ENCODE measurements at regions not wholly inside any gene's neighbourhood (a gene's known extent, or its start where the extent isn't known, plus 50 kb on each side); places are given as distances from the start of the nearest gene placed in this dataset.

GRCh38 chr12:127526925-127527324 is 740.0 kb upstream of the TMEM132C start:
- TF ChIP-seq, protein P1, sequence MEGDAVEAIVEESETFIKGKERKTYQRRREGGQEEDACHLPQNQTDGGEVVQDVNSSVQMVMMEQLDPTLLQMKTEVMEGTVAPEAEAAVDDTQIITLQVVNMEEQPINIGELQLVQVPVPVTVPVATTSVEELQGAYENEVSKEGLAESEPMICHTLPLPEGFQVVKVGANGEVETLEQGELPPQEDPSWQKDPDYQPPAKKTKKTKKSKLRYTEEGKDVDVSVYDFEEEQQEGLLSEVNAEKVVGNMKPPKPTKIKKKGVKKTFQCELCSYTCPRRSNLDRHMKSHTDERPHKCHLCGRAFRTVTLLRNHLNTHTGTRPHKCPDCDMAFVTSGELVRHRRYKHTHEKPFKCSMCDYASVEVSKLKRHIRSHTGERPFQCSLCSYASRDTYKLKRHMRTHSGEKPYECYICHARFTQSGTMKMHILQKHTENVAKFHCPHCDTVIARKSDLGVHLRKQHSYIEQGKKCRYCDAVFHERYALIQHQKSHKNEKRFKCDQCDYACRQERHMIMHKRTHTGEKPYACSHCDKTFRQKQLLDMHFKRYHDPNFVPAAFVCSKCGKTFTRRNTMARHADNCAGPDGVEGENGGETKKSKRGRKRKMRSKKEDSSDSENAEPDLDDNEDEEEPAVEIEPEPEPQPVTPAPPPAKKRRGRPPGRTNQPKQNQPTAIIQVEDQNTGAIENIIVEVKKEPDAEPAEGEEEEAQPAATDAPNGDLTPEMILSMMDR (IDR thresholded peaks at IDR 0.05; ENCODE audit: insufficient read depth, low read depth, low read length), result no peak
- CTCF ChIA-PET, result interaction anchor here (1.7 kb wide), 1 partner anchor 15 kb away, joined by 5 read pairs; no protein-coding TSS in a partner anchor
- H3K27me3 ChIP-seq (ENCODE audit: control insufficient read depth, insufficient read depth, low read length), result no peaks in the 10 kb centered on the region
- H3K36me3 ChIP-seq (ENCODE audit: control insufficient read depth, insufficient read depth, low read length), result no peaks in the 10 kb centered on the region
- POLR2A ChIA-PET, result no interaction called here
- no peak overlapping the region for H3K4me3 ChIP-seq (ENCODE audit: low read depth, low read length)
- no peak for DNase-seq (ENCODE audit: low read depth)

GRCh38 chr12:127528551-127528950 is 738.4 kb upstream of the TMEM132C start:
- TF ChIP-seq, protein P1 (IDR thresholded peaks at IDR 0.05; ENCODE audit: insufficient read depth, low read depth, low read length), result no peak
- CTCF ChIA-PET, result no interaction called here
- no peaks in the 10 kb centered on the region for H3K27me3 ChIP-seq (ENCODE audit: control insufficient read depth, insufficient read depth, low read length)
- H3K4me3 ChIP-seq (ENCODE audit: low read depth, low read length), result no peak overlapping the region
- no peak for DNase-seq (ENCODE audit: low read depth)
- POLR2A ChIA-PET, result no interaction called here
- H3K36me3 ChIP-seq (ENCODE audit: control insufficient read depth, insufficient read depth, low read length), result no peaks in the 10 kb centered on the region

DNA sequence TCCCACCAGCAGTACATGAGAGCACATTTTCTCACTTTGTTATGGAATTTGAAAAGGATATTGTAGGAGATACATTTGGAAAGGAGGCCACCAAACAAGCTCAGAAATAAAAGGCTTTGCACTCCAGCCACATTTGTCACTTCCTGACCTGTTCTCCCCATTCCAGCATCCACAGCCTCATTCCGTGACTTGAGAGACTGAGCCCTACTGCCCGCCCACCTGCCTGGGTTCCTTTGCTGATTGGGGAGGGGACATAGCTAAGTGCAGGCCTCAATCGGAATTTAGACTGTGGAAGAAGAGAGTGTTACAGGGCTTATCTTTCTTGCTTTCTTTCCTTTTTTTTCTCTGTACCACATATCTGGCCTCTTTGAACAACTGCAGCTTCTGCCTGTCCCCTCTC is 735.4 kb upstream of the TMEM132C start:
- Histone ChIP-seq H3K36me3 (ENCODE audit: control insufficient read depth, insufficient read depth, low read length) (no peaks in the 10 kb centered on the region), H3K4me3 (ENCODE audit: low read depth, low read length) (no peak overlapping the region), H3K27me3 (ENCODE audit: control insufficient read depth, insufficient read depth, low read length) (no peaks in the 10 kb centered on the region)
- DNase-seq (ENCODE audit: low read depth), result no peak
- TF ChIP-seq, protein P1 (IDR thresholded peaks at IDR 0.05; ENCODE audit: insufficient read depth, low read depth, low read length), result no peak
- ChIA-PET POLR2A (no interaction called here), CTCF (interaction anchor here (1.7 kb wide), 1 partner anchor 11 kb away, joined by 4 read pairs; no protein-coding TSS in a partner anchor)

GRCh38 chr12:127533353-127533752 is 733.6 kb upstream of the TMEM132C start:
- TF ChIP-seq, protein P1 (IDR thresholded peaks at IDR 0.05; ENCODE audit: insufficient read depth, low read depth, low read length), result no peak
- H3K4me3 ChIP-seq (ENCODE audit: low read depth, low read length), result no peak overlapping the region
- POLR2A ChIA-PET, result no interaction called here
- no peaks in the 10 kb centered on the region for H3K27me3 ChIP-seq (ENCODE audit: control insufficient read depth, insufficient read depth, low read length)
- no peaks in the 10 kb centered on the region for H3K36me3 ChIP-seq (ENCODE audit: control insufficient read depth, insufficient read depth, low read length)
- no peak for DNase-seq (ENCODE audit: low read depth)
- CTCF ChIA-PET, result interaction anchor here (1.2 kb wide), 1 partner anchor 11 kb away, joined by 4 read pairs; no protein-coding TSS in a partner anchor

DNA sequence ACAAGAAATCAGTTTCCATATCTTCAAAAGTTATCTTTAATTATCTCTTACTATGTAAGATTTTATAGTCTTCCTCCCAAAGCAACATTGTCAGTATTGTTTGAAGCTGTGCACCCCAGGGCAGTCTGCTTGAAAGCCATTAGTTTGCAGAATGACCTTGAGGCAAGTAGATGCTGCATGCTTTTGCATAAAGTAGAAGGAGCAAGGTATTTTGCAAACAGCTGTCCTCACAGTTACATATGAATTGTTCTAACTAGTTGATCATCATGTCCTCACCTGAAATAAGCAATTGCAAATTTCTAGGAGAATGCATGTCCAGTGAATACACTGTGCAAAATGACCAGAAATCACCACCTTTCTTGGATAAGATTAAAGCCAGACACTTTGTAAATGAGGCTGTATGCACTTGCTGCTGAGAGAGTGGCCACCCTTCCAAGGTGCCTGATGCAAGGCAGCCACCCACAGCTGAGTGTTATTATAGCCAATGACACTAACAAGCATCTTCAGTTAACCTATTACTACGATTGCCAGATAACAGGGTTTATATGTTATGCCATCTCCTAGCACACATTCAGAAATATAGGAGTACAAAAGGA is 730.0 kb upstream of the TMEM132C start:
- no peaks in the 10 kb centered on the region for H3K27me3 ChIP-seq (ENCODE audit: control insufficient read depth, insufficient read depth, low read length)
- no peak overlapping the region for H3K4me3 ChIP-seq (ENCODE audit: low read depth, low read length)
- ChIA-PET POLR2A (no interaction called here), CTCF (no interaction called here)
- H3K36me3 ChIP-seq (ENCODE audit: control insufficient read depth, insufficient read depth, low read length), result no peaks in the 10 kb centered on the region
- TF ChIP-seq, protein P1 (IDR thresholded peaks at IDR 0.05; ENCODE audit: insufficient read depth, low read depth, low read length), result no peak
- DNase-seq (ENCODE audit: low read depth), result no peak
